ENCODE measurements at regions not wholly inside any gene's neighbourhood (a gene's known extent, or its start where the extent isn't known, plus 50 kb on each side); places are given as distances from the start of the nearest gene placed in this dataset.
"Not testable (repeated sequence)": the region's sequence is repeated elsewhere in the genome, so short reads cannot be mapped to it uniquely, and the experiment has no call there.

DNA sequence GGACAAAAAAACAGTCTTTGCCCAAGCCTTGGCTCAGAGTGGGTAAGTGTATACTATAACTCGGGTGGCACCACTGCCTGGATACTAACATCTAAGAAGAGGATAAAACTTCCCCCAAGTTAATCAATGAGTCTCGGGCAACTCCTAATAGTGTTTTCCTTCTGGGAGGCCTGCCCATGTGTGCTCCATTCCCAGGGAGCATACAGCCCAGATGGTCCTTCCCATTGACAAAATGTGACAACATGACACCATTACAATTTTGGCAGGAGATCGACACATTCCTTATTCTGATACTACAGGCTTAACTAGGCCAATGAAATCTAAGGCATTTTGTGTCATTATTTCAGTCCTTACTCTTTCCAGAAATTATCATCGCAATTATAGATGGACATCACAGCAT, 52.7 kb upstream of the CRIM1 start:
- DNase-seq, result no peak

DNA sequence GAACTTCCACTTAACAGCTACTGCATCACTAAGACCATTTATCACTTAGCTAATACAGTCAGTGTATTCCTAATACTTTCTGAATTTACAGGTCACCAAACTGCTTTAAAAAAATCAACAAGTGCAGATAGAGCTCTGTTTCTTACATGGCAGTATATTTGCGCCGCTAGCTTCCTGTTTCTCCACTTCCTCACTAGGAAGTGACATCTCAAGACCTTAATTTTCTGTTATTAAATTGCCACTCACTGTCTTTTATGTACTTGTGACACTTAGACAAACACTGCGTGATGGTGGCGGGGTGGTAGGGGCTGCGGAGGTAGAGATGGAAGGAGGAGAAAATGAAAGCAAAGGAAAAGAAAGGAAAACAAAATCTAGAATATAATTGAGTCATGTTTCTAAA, 53.7 kb upstream of the CRIM1 start:
- no peak for DNase-seq

GRCh38 chr2:36300697-36301096, 54.9 kb upstream of the CRIM1 start:
- no peak for DNase-seq

DNA sequence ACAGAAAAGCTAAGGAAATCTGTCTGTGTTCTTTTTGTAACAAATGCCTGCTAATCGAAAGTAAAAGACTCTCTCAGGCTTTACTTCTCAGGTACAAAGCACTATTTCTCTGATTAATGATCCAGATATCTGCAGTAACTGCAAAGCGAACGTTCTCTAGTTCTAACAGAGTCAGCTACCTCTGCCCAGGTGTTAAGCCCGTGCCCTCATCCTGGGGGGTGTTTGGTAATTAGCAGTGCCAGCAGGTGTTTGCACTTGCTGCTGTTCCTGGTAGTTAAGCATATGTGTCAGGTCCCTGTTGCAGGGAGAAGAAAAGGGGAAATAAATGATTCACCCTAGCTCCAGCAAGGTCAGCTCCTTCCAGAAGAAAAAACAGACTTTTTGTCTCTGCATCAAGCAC, 58.8 kb upstream of the CRIM1 start:
- DNase-seq, result no peak

DNA sequence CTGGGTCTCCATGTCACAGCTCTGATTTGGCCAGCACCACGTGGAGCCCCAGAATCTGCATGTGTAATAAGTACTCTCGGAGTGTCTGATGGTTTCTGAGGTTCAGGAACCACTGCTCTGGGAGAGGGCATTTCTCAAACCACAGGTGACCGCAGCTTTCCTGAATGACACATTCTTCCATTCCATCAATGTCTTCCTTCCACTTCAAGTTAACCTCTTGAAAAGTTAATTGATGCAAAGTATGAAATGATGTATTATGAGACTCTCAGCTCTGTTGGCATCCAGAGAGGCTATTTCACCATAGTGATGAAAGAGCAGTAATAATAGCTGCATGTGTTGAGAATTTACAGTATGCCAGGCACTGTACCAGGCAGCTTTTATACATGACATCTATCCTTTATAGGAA, 61.3 kb upstream of the CRIM1 start:
- no peak for DNase-seq

DNA sequence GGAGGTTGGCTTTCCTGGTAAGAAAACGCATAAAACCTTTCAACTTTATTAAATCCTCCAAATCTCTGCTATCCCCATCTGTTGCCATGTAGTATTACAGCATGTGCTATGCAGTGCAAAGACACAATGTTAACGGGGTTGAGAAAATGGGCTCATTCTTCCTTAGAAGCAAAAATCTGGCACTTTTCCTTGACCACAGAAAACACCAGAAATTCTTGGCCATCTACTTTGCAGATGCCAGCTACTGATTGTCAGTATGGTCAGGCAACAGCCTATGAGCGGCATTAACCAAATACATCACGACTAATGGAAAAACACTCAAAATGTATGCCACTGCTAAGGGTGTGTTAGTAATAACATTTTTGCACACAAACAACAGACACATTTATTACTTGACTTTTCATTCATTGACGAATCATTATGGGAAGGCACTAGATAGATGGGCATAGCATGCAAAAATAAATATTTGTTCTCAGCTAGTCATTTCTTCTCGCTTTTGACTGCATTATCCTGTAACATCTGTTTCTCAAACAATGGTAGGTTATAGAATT, 65.2 kb upstream of the CRIM1 start:
- DNase-seq, result no peak

DNA sequence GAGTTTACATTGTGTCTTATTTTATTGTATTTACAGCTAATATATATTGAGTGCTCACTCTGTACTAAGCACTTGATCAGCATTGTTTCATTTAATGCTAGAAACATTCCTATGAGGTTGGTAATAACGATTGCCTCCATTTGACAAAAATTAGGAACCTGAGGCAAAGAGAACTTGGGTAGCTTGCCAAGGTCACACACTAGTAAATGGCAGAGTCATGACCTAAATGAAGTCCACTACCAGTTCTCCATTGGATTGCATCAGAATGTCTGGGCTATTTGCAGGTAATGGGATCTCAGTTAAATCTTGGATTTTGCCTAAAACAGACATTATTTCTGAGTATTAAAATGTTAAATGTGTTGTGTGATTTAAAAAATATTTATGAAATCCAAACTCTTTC, 65.8 kb upstream of the CRIM1 start:
- DNase-seq, result no peak

GRCh38 chr2:36287363-36288275, 68.0 kb upstream of the CRIM1 start:
- no peak for DNase-seq

- DNase-seq, result not testable (repeated sequence)
Observed at GRCh38 chr2:36279506-36279905, 76.1 kb upstream of the CRIM1 start.

GRCh38 chr2:36277881-36278523, 77.6 kb upstream of the CRIM1 start:
- DNase-seq, result no peak

DNA sequence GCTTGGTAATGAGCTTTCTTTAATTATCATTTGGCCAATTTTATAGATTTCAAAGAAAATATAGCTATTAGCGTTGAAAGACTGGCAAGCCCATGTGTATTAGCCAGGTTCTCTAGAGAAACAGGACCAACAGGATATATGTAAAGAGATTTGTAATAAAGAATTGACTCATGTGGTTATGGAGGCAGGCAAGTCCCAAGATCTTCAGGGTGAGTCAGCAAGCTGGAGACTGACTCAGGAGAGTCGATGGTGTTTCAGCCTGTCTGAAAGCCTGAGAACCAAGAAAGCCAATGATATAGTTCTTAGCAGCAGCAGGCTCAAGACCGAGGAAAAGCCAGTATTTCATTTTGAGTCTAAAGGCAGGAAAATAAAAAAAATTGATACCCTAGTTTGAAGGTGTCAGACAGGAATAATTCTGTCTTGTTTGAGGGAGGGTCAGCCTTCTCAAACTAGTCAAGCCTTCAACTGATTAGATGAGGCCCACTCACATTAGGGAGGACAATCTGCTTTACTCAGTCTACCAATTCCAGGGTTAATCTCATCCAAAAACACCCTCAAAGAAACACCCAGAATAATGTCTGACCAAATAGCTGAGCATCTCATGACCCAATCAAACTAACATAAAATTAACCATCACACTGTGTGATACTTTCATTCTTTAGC, 78.3 kb upstream of the CRIM1 start:
- no peak for DNase-seq

- no peak for DNase-seq
Observed at GRCh38 chr2:36271266-36271665, 84.3 kb upstream of the CRIM1 start.

DNA sequence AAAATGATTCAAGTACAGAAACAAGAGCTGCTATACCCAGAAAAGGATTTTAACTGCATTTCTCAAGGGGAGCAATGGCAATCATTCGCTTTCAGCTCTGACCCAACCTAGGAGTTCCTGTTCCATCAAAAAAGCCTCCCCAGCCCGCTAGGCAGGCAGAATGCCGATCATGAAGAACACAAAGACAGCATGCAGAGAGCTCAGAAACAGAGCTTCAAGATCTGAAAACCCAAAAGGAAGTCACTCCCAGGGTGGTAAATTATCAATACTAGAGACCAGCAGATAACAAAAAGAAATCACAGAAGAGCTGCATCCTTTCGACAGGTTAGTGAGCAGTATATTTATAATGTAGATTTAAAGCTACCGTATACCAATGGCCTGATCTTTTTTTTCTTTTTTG, 84.8 kb upstream of the CRIM1 start:
- DNase-seq, result peak in 1 of 6 experiments; percentile 1

GRCh38 chr2:36267194-36267593, 88.4 kb upstream of the CRIM1 start:
- no peak for DNase-seq

GRCh38 chr2:36266536-36267121, 88.9 kb upstream of the CRIM1 start:
- DNase-seq, result no peak

GRCh38 chr2:36262581-36262980, 93.0 kb upstream of the CRIM1 start:
- DNase-seq, result no peak

DNA sequence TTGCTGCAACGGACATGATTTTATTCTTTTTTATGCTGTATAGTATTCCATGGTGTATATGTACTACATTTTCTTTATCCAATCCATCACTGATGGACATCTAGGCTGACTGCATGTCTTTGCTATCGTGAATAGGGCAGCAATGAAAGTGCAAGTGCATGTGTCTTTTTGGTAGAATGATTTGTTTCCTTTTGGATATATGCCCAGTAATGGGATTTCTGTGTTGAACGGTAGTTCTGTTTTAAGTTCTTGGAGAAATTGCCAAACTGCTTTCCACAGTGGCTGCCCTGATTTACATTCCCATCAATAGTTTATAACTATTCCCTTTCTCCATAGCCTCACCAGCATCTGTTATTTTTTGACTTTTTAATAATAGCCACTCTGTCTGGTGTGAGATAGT, 99.7 kb upstream of the CRIM1 start:
- DNase-seq, result no peak

DNA sequence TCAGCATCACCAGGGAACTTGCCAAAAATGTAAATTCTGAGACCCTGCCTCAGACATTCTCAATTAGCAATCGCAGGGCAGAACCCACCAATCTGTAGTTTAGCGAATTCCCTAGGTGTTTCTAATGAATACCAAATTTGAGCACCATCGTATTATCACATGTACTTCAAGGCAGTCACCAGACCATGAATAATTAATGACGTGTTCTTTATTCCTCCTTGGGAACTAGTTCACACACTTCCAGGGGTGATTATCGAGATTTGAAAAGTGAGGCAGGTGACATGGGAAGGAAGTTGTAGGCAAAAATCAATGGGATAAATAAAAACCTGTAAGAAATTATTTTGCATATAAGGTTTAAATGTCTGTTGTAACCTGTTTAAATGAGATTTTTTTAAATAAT, 102.5 kb upstream of the CRIM1 start:
- DNase-seq, result no peak

- peak in 3 of 6 experiments; percentile 79 to 83 (median 82) for DNase-seq
Observed at GRCh38 chr2:36246320-36246990, 109.1 kb upstream of the CRIM1 start.

DNA sequence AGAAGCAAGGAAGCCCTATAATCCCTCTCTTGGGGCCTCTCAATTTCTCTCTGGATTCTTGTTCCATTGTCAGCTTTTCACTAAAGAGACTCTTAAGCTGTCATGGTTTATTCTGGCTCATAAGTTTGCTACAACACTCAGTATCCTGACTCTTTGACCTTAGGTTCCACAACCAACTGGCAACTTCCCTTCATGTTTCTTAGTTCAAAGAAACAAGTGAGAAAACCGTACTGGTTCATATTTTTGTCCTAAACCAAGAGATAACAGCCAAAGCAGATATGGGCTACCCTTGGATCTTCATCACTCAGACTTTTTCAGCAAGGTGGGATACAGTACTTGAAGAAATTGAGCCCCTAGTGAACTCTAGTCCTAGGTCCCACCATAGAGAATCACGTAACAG, 109.9 kb upstream of the CRIM1 start:
- DNase-seq, result peak in 1 of 6 experiments; percentile 1

- DNase-seq, result no peak
Observed at GRCh38 chr2:36238106-36238505, 117.5 kb upstream of the CRIM1 start.

DNA sequence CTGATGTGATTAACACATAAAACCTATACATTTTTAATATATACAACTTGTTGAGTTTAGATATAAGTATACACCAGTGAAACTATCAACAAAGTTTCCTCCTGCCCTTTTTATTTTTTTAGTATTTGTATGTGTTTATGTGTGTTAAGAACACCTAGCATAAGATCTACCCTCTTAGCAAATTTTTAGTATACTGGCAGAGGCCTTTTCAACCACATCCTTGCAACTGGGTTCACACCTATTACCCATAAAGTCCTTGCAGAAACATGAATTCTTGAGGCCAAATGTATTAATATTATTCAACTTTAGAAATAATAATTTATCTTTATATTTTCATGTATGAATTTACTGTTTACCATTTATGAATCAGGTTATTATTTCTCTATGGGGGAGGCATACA, 119.7 kb upstream of the CRIM1 start:
- DNase-seq, result no peak

GRCh38 chr2:36235426-36235825, 120.2 kb upstream of the CRIM1 start:
- no peak for DNase-seq
